ENCODE measurements at regions not wholly inside any gene's neighbourhood (a gene's known extent, or its start where the extent isn't known, plus 50 kb on each side); places are given as distances from the start of the nearest gene placed in this dataset.
"Not testable (repeated sequence)": the region's sequence is repeated elsewhere in the genome, so short reads cannot be mapped to it uniquely, and the experiment has no call there.

- DNase-seq = no peak
Observed at GRCh38 chr1:14142397-14143100, 442.6 kb downstream of the PRDM2 start.

GRCh38 chr1:14143777-14144176 lies 443.8 kb downstream of the PRDM2 start:
- DNase-seq = no peak

- no peak for DNase-seq
Observed at GRCh38 chr1:14148526-14148925, 448.5 kb downstream of the PRDM2 start.

- DNase-seq = no peak
Observed at GRCh38 chr1:14149431-14149830, 449.1 kb upstream of the KAZN start.

GRCh38 chr1:14156543-14156942 lies 441.9 kb upstream of the KAZN start:
- DNase-seq = no peak

- no peak for DNase-seq
Observed at GRCh38 chr1:14160781-14161180, 437.7 kb upstream of the KAZN start.

- no peak for DNase-seq
Observed at GRCh38 chr1:14163246-14163645, 435.2 kb upstream of the KAZN start.

GRCh38 chr1:14165371-14165801 lies 433.1 kb upstream of the KAZN start:
- DNase-seq = no peak

- no peak for DNase-seq
Observed at GRCh38 chr1:14167884-14168283, 430.6 kb upstream of the KAZN start.

GRCh38 chr1:14168326-14169063 lies 430.0 kb upstream of the KAZN start:
- DNase-seq = no peak

GRCh38 chr1:14173598-14173997 lies 424.9 kb upstream of the KAZN start:
- DNase-seq = no peak

GRCh38 chr1:14177866-14178265 lies 420.6 kb upstream of the KAZN start:
- DNase-seq = not testable (repeated sequence)

GRCh38 chr1:14180738-14181137 lies 417.7 kb upstream of the KAZN start:
- no peak for DNase-seq

GRCh38 chr1:14181191-14181795 lies 417.2 kb upstream of the KAZN start:
- no peak for DNase-seq

- DNase-seq = no peak
Observed at GRCh38 chr1:14182856-14183255, 415.6 kb upstream of the KAZN start.

- no peak for DNase-seq
Observed at GRCh38 chr1:14183329-14183728, 415.2 kb upstream of the KAZN start.

GRCh38 chr1:14184454-14184853 lies 414.0 kb upstream of the KAZN start:
- DNase-seq = no peak

- no peak for DNase-seq
Observed at GRCh38 chr1:14189381-14189780, 409.1 kb upstream of the KAZN start.

- no peak for DNase-seq
Observed at GRCh38 chr1:14190508-14190907, 408.0 kb upstream of the KAZN start.

GRCh38 chr1:14194511-14194910 lies 404.0 kb upstream of the KAZN start:
- DNase-seq = no peak

- DNase-seq = no peak
Observed at GRCh38 chr1:14205066-14205465, 393.4 kb upstream of the KAZN start.

GRCh38 chr1:14215151-14215550 lies 383.3 kb upstream of the KAZN start:
- DNase-seq = no peak

- no peak for DNase-seq
Observed at GRCh38 chr1:14217384-14217783, 381.1 kb upstream of the KAZN start.

- DNase-seq = no peak
Observed at GRCh38 chr1:14220324-14220723, 378.2 kb upstream of the KAZN start.

Data from GF-D8 (cell line).